IMR-90 (cell line): ENCODE measurements at regions not wholly inside any gene's neighbourhood (a gene's known extent, or its start where the extent isn't known, plus 50 kb on each side); places are given as distances from the start of the nearest gene placed in this dataset.
"Not testable (repeated sequence)": the region's sequence is repeated elsewhere in the genome, so short reads cannot be mapped to it uniquely, and the experiment has no call there.

Source experiments
- ATAC-seq: fragments of 200-7000 bp; cut with Tn5 transposase; 2 replicates; pipeline ENCODE4 v1.9.1; 2020; ENCODE audit warnings: low read depth, mild to moderate bottlenecking, moderate library complexity
- BruUV-seq: library from RNA; stranded (reverse); fragments of 400-500 nt; replicated peaks from 2 replicates; lab custom pipeline; 2021; lab: Mats Ljungman, UMichigan
- CTCF ChIA-PET: fragments of 300-600 bp; formaldehyde crosslinking; extraction: SDS; loops from one replicate; lab custom pipeline; 2021; ENCODE audit warnings: antibody characterized with exemption; lab: Yijun Ruan, JAX
- POLR2A ChIA-PET: fragments of 300-600 bp; sonication (Branson Sonifier 250); formaldehyde crosslinking; loops from one replicate; lab custom pipeline; 2022; ENCODE audit warnings: antibody characterized with exemption; ENCODE audit not compliant: unreplicated experiment; lab: Charles Lee
- DNase-seq: peaks from one replicate; pipeline ENCODE4 v3.0.0; 2013
- H2AFZ ChIP-seq: replicated peaks from 2 replicates; pipeline ENCODE3; 2013; ENCODE audit warnings: low read length, mild to moderate bottlenecking; ENCODE audit not compliant: poor library complexity
- H2AK5ac ChIP-seq: 2 replicates; pipeline ENCODE4 v1.6.1; 2013; ENCODE audit warnings: low read depth, low read length, inconsistent platforms
- H2AK9ac ChIP-seq: replicated peaks from 2 replicates; pipeline ENCODE3; 2013; ENCODE audit warnings: mild to moderate bottlenecking, low read depth, low read length, moderate library complexity; ENCODE audit not compliant: poor library complexity
- H2BK120ac ChIP-seq: 2 replicates; pipeline ENCODE4 v1.6.1; 2013; ENCODE audit warnings: low read depth, low read length, inconsistent platforms
- H2BK15ac ChIP-seq: 3 replicates; pipeline ENCODE4 v1.6.1; 2013; ENCODE audit warnings: low read depth, low read length, inconsistent platforms
- H2BK20ac ChIP-seq: 2 replicates; pipeline ENCODE4 v1.6.1; 2013; ENCODE audit warnings: low read depth, mild to moderate bottlenecking, inconsistent platforms, low read length, moderate library complexity
- H2BK5ac ChIP-seq: 2 replicates; pipeline ENCODE4 v1.6.1; 2013; ENCODE audit warnings: mild to moderate bottlenecking, low read depth, low read length, inconsistent platforms; ENCODE audit not compliant: poor library complexity, severe bottlenecking
- H3K14ac ChIP-seq: replicated peaks from 2 replicates; pipeline ENCODE4 v1.6.1; 2013; ENCODE audit warnings: low read depth, low read length, inconsistent platforms
- H3K18ac ChIP-seq: 2 replicates; pipeline ENCODE4 v1.6.1; 2013; ENCODE audit warnings: low read depth, low read length, control low read depth
- H3K23ac ChIP-seq: 2 replicates; pipeline ENCODE4 v1.6.1; 2013; ENCODE audit warnings: low read depth, low read length, inconsistent platforms
- H3K27ac ChIP-seq: 2 replicates; pipeline ENCODE4 v1.5.1; 2013; ENCODE audit warnings: mild to moderate bottlenecking, control low read depth, low read length; ENCODE audit not compliant: insufficient read depth
- H3K27me3 ChIP-seq: 2 replicates; pipeline ENCODE4 v1.6.1; 2013; ENCODE audit warnings: low read length; ENCODE audit not compliant: control insufficient read depth, insufficient read depth
- H3K36me3 ChIP-seq: 2 replicates; pipeline ENCODE4 v1.6.1; 2013; ENCODE audit warnings: low read length, mixed read lengths; ENCODE audit not compliant: control insufficient read depth, insufficient read depth
- H3K4ac ChIP-seq: 2 replicates; pipeline ENCODE4 v1.6.1; 2013; ENCODE audit warnings: low read depth, low read length, inconsistent platforms
- H3K4me1 ChIP-seq: 2 replicates; pipeline ENCODE4 v1.6.1; 2013; ENCODE audit warnings: low read length, mixed read lengths; ENCODE audit not compliant: control insufficient read depth, insufficient read depth
- H3K4me2 ChIP-seq: 2 replicates; pipeline ENCODE4 v1.6.1; 2013; ENCODE audit warnings: low read depth, mild to moderate bottlenecking, control low read depth, low read length, moderate library complexity
- H3K4me3 ChIP-seq: 2 replicates; pipeline ENCODE4 v1.5.1; 2013; ENCODE audit warnings: low read depth, mild to moderate bottlenecking, control low read depth, low read length, moderate library complexity; ENCODE audit not compliant: insufficient read depth
- H3K56ac ChIP-seq: 2 replicates; pipeline ENCODE4 v1.6.1; 2013; ENCODE audit warnings: low read length, inconsistent platforms; ENCODE audit not compliant: insufficient read depth; ENCODE audit errors: extremely low read depth
- H3K79me1 ChIP-seq, 2 experiments: 2 replicates each; pipeline ENCODE4 v1.6.1; 2013; ENCODE audit warnings: low read length in 2 of 2, inconsistent platforms in 1 of 2, low read depth in 1 of 2
- H3K9ac ChIP-seq: 2 replicates; pipeline ENCODE4 v1.6.1; 2013; ENCODE audit warnings: low read depth, low read length, control low read depth
- H3K9me1 ChIP-seq: 2 replicates; pipeline ENCODE4 v1.6.1; 2013; ENCODE audit warnings: low read length, inconsistent platforms; ENCODE audit not compliant: insufficient read depth
- H3K9me3 ChIP-seq: 2 replicates; pipeline ENCODE4 v1.6.1; 2013; ENCODE audit warnings: low read length; ENCODE audit not compliant: control insufficient read depth, insufficient read depth
- H4K20me1 ChIP-seq: 2 replicates; pipeline ENCODE4 v1.6.1; 2013; ENCODE audit warnings: low read length, inconsistent platforms; ENCODE audit not compliant: insufficient read depth
- H4K5ac ChIP-seq: 2 replicates; pipeline ENCODE4 v1.6.1; 2013; ENCODE audit warnings: mild to moderate bottlenecking, low read depth, low read length, control low read depth
- H4K8ac ChIP-seq, 2 experiments: 2 replicates each; pipeline ENCODE4 v1.6.1; 2013; ENCODE audit warnings: low read depth in 2 of 2, low read length in 2 of 2, control low read depth in 1 of 2, inconsistent platforms in 1 of 2
- H4K91ac ChIP-seq: 2 replicates; pipeline ENCODE4 v1.6.1; 2013; ENCODE audit warnings: low read depth, low read length, inconsistent platforms; ENCODE audit not compliant: insufficient read depth
- WGBS, 2 experiments: methylation state at CpG; one replicate each; pipeline versions ENCODE4 v1.1.5 to v1.1.7; 2013; ENCODE audit warnings: missing lambda C conversion rate in 2 of 2; ENCODE audit not compliant: insufficient read length in 1 of 2; ENCODE audit errors: extremely low coverage in 2 of 2; 5-methylcytosine and 5-hydroxymethylcytosine counted together
- dilution Hi-C: fragments of 300-500 bp; cut with HindIII; formaldehyde crosslinking; loops from one replicate; pipeline ENCODE4 v1.14.3; 2018; ENCODE audit warnings: low sequenced_read_pairs; ENCODE audit not compliant: unreplicated experiment
- in situ Hi-C: fragments of 300-500 bp; cut with MboI; formaldehyde crosslinking; loops from 3 replicates; pipeline ENCODE4 v1.14.3; 2019; ENCODE audit warnings: low sequenced_read_pairs, inconsistent platforms, mixed read lengths
- intact Hi-C: fragments of 100-400 bp; cut with micrococcal nuclease; formaldehyde crosslinking; loops from 2 replicates; pipeline ENCODE4 v1.10.0; 2022

GRCh38 chrX:121196872-121197444, 149.5 kb downstream of the GLUD2 start:
- H2AK5ac ChIP-seq, intact Hi-C loops, in situ Hi-C loops, H3K27ac ChIP-seq, H3K79me1 ChIP-seq, H3K9me1 ChIP-seq, H2BK15ac ChIP-seq, H4K91ac ChIP-seq, DNase-seq, H2BK20ac ChIP-seq, H3K4me1 ChIP-seq, dilution Hi-C loops, H2AFZ ChIP-seq, H3K14ac ChIP-seq, H3K27me3 ChIP-seq, H4K20me1 ChIP-seq, H2AK9ac ChIP-seq, H3K56ac ChIP-seq, POLR2A ChIA-PET, ATAC-seq, H3K36me3 ChIP-seq, H4K8ac ChIP-seq, H3K18ac ChIP-seq, H4K5ac ChIP-seq, H2BK120ac ChIP-seq, H3K4me3 ChIP-seq, H3K9ac ChIP-seq, H3K9me3 ChIP-seq, H3K4ac ChIP-seq, H3K23ac ChIP-seq, CTCF ChIA-PET, BruUV-seq, H2BK5ac ChIP-seq, H3K4me2 ChIP-seq: not testable (repeated sequence)
- WGBS, 2 experiments, result no CpG with 5 or more reads among the region's 11 CpGs
